HPDE6-E6E7 (cell line): ENCODE measurements at regions not wholly inside any gene's neighbourhood (a gene's known extent, or its start where the extent isn't known, plus 50 kb on each side); places are given as distances from the start of the nearest gene placed in this dataset.
"Not testable (repeated sequence)": the region's sequence is repeated elsewhere in the genome, so short reads cannot be mapped to it uniquely, and the experiment has no call there.

Experiments
- DNase-seq: peaks from one replicate; pipeline ENCODE4 v3.0.0; 2011; ENCODE audit warnings: missing footprints; ENCODE audit errors: extremely low spot score

DNA sequence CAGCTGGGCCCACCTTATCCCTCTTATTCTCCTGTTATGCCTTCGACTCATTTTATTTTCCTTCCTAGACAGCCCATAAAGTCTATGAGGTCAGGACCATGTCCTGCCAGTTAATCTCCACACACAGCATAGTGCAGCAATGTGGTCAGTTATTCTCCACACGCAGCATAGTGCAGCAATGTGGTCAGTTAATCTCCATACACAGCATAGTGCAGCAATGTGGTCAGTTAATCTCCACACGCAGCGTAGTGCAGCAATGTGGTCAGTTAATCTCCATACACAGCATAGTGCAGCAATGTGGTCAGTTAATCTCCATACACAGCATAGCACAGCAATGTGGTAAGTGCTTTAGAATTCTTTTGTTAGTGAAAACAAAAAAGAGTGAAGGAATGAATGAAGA, 77.8 kb downstream of the TEX36 start:
- no peak for DNase-seq

DNA sequence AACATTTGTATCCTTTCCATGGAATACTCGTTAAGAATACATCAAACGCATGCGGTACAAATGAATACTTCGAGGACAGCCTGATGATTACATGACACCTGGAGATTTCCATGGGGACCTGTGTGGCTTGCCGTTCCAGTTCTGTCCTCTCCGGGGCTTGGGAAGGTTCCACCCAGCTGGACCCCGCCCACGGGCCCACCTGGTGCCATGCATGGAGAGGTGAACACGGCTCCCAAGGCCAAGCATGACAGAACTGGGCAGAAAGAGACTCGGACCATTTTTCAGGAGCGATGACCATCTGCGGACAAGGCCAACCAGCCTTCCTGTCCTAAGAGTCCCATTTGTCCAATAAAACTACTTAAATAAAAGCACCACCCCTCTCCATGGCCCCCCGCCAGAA, 80.1 kb downstream of the TEX36 start:
- no peak for DNase-seq

DNA sequence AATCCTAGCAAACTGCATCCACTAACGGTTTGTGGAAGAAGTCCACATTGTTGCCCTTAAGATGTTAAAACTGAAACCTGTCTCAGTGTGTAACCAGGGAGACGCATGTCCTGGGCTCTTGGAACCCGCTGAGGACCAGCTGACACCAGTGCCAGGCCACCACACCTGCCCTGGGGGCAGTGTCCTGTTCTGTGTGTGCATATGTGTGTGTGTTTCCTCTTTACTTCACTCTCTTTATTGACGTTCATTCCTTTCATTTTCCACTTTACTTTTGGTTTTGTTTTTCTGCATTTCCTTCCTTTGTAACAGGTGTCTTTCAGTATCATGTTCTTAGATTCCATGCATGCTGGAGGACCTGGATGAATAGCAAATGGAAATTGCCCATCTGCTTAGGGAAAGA, 83.8 kb downstream of the TEX36 start:
- DNase-seq: no peak

DNA sequence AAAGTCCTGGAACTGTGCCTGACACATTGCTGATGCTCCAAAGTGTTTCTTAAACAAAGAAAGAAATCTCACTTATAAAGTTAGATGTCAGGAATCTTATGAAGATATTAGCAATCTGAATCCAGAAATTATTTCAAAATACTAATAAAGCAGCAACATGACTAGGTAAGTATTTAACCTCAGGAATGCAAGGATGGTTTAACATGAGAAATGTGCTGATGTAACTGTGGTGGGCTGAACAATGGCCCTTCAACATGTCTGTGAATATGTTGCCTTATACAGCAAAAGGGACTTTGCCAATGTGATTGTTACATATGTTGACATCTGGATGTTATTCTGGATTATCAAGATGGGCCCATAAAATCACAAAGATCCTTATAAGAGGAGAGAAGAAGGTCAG, 87.1 kb downstream of the TEX36 start:
- DNase-seq: no peak

DNA sequence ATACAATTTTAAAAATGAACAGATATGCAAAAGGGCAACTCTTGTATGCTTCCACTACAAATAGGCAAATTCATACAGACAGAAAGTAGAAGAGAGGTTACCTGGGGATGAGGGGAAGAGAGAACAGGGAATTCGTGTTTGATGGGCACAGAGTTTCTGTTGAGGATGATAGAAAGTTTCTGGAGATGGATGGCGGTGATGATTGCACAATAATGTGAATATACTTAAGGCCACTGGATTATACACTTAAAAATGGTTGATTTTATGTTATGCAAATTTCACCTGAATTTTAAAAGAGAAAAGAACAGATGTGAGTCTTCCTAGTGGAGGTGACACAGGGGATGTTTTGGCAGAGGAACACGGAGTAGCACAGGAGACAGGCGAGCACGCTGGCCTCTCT, 89.3 kb downstream of the TEX36 start:
- DNase-seq: no peak

DNA sequence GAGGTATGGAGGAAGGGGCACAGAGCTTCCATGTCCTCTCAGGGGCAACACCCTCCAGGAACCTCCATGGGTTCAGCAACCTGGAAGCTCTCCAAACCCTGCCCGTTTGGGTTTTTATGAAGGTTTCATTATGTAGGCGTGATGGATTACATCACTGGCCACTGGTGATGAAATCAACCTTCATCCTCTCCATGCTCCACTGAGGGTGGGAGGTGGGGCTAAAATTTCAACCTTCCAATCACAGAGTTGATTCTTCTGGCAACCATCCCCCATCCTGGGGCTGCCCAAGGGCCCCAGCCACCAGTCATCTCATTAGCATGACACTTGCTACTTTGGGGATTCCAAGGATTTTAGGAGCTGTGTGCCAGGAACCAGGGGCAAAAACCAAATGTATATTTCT, 90.1 kb downstream of the TEX36 start:
- no peak for DNase-seq

DNA sequence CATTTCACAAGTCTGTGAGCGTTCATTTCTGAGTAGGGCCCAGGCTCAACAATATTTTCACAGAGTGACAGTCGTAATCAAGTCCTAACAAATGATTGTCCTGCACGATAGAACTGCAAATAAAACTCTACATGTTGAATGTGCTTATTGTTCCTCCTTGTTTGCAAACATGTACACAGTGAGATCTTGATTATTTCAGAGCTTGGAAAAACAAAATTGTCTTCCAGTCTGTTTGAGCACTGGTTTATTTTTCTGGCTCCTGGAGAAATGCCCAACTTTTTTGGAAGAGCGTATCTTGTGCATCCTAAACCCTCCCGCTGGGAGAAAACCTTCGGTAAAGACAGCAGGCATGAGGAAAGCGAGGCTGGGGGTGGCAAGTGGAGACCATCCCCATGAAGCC, 91.1 kb downstream of the TEX36 start:
- DNase-seq: no peak

DNA sequence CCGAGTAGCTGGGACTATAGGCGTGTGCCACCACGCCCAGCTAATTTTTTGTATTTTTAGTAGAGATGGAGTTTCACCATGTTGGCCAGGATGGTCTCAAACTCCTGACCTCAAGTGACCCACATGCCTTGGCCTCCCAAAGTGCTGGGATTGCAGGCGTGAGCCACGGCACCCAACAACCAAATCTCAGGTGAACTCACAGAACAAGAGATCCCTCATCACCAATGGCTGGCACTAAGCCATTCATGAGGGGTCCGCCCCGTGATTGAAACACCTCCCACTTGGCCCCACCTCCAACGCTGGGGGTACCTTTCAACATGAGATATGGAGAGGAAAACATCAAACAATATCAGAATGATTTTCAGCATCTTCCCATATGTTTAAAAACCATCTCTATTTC, 94.2 kb downstream of the TEX36 start:
- not testable (repeated sequence) for DNase-seq

DNA sequence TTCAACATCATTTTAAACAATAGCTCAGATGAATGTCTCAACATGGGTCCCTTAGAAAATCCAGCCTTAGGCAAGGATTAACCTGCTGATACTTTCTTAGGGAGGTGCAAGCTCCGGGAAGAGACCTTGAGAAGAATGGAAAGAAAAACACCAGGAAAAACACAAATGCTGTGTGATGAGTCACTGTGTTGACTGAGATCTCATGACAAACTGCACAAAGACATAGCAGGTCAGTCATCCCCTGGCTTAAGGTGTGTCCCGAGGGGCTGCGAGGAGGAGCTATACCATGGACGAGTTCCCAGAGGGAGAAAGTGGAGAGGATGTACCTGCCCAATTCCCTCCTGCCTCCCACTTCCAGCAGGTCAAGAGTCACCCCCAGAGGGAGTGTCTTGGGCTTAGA, 98.0 kb downstream of the TEX36 start:
- DNase-seq: peak; percentile 29

DNA sequence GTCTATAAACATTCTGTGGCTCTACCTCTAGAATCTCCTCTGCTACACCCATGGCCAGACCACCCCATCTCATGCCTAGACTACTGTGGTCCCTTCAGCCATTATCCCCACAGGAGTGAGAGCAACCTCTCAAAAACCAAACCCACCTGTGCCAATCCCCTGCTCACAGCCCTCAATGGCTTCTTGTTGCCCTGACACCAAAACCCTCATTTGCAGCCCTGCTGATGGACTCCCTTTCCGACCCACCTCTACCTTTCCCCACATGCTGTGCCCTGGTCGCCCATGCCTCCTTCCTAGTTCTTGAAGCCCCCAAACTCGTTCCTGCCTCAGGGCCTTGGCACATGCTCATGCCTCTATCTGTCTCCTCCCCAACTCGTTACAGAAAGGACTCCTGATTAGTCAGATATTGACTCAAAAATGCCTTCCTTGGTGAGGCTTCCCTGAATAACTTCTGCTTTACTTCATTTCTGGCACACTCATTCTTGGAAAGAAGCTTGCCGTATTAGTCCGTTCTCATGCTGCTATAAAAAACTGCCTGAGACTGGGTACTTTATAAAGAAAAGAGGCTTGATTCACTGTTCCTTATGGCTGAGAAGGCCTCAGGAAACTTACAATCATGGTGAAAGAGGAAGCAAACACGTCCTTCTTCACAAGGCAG, 104.2 kb downstream of the TEX36 start:
- DNase-seq: no peak

DNA sequence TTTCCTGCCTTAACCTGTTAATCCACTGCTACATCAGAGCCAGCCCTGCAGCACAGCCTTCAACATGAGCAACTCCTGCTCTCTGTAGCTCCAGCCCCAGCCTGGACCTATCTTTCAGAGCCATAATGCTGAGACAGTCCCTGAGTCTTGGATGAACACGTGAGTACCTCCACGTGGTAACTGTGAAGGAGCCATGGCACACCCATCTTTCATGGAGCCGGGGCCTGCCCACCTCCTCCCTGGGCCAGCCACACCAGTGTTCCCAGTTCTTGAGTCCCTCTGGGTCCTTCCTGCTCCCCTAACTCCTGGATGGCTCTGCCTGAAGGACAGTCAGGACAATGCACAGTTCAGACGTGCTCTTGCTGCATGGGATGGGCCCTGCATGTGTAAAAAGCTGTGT, 107.1 kb downstream of the TEX36 start:
- DNase-seq: no peak

DNA sequence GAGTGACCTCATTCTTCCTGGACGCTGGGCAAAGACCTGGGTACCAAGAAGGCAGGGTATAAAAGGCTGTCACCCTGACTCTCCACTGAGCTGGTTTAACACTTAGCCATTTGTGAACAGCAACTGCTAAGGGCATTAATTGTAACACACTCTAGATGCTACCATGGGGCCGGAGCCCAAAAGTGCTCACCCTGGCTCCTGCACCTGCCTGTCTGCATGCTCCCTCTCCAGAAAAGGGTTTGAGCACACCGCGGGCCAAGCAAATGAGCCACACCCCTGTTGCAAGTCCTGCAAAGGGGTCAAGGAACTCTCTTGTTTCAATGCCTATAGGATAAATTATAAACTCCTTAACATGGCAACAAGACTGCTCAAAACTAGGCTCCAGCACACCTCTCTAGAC, 114.8 kb downstream of the TEX36 start:
- DNase-seq: no peak

DNA sequence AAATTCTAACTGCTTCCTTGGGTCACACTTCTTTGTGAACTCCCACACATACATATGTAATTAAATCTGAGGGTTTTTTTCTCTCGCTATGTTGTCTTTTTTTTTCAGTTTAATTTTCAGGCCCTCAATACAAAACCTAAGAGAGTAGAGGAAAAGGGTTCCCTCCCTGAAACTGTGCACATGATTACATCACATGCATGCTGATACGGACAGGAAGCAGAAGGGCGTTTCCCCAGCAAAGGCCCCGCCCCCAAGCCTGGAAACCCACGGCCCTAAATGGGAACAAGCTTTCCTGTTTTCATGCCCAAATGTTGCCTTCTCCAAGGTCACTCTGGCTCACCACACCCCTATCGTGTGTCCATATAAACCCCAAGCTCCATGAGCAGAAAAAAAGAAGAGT, 115.4 kb downstream of the TEX36 start:
- no peak for DNase-seq

DNA sequence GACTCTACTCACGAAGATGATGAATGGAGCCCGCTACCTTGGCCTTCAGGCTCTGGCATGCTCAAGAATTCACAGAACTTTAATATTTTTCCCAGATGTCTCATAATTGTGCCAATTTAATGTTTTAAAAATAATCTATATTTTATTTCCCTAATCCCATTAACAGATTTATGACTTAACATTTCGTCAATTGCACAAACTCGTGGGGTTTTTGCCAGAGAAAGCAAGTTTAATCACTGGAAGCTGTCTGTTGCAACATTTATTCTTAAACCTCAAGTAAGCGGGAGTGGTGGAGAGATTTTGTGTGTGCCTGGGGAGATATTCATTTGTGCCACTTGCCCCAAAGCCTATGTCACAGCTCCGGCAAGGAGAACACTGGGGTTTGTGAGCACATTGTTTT, 117.9 kb downstream of the TEX36 start:
- DNase-seq: no peak

DNA sequence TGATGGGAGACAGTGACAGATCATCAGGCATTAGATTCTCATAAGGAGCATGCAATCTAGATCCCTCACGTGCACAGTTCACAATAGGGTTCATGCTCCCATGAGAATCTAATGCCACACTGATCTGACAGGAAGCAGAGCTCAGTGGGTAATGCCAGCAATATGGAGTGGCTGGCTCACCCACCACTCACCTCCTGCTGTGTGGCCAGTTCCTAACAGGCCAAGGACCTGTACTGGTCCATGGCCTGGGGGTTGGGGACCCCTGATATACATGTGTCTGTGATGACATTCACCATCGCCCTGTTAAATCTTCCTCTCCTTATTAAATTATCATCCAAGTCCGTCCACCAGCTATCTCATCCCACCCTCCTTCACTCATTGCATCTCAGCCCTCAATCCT, 118.4 kb downstream of the TEX36 start:
- DNase-seq: no peak

DNA sequence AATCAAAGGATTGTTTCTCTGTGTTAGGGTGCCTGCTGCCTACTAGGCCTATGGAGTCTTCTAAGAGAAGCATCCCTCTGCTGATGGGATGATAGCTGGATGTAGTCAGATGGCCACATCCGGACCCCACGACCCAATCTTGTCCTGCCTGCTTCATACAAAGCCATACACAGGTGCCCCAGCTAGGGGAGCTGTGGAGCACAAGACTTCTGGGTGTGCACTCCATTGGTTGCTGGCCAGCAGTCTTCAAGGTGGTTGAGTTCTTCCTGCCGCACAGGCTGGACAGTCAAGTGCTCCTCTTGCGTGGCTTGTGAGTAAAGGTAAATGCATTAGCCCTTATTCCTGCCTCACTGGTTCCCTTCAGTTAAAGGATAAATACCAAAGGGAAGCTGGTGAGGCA, 120.2 kb downstream of the TEX36 start:
- no peak for DNase-seq

DNA sequence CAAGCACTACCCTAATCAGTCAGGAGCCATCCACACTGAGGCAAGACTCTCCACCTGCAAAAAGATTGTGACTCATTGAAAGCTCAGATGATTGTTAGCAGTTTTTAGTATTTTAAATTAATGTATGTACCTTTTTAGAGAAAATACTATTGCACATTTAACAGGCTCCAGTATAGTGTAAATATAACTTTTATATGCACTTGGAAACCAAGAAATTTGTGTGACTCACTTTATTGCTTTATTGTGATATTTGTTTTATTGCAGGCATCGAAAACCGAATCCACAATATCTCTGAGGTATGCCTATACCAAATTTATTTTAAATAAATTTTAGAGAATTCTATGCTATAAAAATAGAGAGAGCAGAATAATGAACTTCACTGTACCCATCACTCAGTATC, 122.0 kb downstream of the TEX36 start:
- no peak for DNase-seq

DNA sequence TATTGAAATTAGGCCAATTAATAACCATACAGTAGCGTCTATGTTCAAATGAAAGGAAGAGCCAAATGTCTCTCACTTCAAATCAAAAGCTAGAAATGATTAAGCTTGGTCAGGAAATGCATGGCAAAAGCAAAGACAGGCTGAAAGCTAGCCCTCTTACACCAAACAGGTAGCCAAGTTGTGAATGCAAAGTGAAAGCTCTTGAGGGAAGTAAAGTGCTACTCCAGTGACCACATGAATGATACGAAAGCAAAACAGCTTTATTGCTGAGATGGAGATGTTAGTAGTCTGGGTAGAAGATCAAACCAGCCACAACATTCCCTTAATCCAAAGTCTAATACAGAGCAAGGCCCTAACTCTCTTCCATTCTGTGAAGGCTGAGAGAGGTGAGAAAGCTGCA, 123.8 kb downstream of the TEX36 start:
- DNase-seq: no peak

DNA sequence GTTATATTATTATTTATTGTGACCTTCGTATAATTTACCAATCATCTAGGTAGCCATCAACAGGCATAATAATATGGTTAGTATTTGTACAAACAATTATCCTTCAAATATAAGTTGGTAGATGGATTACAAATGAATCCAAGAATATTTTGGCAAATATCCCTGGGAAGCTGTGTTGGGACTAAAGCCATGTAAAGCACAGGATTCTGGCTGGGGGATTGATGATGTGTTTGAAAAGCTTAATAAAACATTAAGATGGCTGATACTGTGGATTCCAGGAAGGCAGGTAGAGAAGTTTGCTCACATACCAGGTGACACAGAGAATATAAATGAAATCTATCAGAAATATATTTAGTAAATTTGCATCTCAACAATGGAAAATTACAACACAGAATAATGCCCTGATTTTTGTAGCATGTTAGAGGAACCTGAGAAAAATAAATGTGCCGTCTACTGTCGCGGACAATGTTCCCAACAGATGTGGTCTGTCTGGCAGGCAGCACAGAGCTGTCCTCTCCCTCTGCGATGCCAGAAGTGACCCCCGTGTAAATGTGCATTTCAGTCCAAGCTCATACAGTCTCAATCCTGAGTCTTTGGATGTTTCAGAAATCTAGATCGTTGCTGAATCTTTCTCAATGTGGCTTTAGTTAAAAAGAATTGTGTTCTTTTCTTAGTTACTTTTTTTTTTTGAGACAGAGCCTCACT, 125.0 kb downstream of the TEX36 start:
- no peak for DNase-seq

DNA sequence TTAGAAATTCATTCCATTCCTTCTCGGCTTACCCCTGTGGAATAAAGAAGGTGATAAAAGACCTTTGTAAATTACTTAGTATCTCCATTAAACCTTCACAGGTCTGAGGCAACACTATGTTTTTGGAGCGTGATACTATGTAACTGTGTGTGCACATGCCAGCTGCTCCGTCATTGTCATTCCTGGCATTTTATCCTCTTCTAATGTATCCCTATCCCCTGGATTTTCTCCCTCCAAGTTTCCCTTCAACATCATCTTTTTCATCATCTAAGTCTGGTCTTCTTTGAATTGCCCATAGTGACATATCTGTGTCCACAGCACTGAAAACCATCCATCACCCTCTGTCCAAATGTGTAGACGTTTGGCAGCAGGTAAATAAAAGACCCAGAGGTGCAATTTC, 125.7 kb downstream of the TEX36 start:
- no peak for DNase-seq

DNA sequence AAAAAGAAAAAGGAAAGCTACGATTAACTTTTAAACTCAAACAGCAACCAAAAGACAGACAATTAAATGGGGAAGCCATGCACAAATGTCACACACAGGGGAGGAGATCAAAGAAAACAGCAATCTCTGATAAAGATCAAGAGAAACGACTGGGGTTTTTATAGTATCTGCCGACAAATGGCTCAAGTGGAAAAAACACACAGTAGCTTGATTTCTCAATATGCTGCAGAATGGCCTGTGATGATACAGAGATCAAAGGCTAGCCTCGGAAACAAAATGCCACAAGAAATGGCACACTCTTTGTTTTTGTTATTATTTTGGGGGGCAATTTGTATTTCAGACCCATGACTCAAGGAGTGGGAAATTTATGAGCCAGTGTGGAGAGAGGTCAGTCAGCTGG, 126.1 kb downstream of the TEX36 start:
- DNase-seq: no peak

DNA sequence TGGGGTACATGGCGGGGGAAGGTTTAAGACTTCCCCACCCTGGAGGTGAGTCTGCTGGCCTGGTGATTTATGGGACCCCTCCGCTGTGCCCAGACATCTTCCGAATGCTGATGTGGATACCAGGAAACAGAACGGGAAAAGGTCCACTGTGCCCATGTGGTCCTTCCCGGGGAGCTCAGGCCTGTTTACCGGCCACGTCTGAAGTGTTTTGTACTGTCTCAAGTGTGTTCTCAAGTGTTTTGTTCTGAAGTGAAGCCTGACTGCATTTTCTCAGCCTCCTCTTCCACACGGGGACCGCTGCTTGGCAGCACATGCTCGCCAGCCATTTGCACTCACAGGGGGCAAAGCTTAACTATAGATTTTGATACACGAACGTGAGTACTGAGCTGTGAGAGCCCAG, 127.2 kb downstream of the TEX36 start:
- no peak for DNase-seq

DNA sequence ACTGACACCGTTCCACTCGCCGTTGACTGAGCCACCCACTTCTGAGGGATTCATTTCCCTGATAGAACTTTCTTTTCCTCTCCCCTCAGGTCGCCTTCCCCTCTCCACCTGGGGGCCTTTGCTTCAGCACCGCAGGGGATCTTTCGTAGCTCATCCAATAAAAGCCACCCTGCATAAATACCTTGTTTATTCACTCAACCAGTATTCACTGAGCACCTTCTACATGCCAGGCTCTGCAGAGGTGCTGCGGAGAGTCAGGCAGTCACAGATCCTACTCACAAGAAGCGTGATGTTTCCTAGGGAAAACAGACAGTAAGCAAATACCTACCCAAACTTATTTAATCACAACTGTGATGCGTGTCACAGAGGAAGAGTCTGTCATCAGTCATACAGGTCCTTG, 127.7 kb downstream of the TEX36 start:
- DNase-seq: no peak

DNA sequence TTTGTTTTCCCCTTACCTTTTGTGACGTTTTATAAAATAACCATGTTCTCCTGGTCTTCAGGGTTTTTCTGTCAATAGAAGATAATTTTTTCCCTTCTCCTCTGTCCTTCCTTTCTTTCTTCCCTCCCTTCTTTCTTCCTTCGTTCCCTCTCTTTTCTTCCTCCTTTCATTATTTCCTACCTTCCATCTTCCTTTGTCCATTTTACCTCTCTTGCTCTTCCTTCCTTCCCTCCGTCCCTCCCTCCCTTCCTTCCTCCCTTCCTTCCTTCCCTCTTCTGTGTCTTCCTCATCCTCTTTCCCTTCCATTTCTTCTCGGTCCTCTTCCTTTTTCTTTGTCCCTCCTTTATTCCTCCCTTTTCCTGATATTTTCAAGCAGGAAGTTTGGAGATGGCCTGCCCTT, 128.2 kb downstream of the TEX36 start:
- DNase-seq: no peak
